Common myeloid progenitor, CD34-positive (primary cell): ENCODE measurements at regions not wholly inside any gene's neighbourhood (a gene's known extent, or its start where the extent isn't known, plus 50 kb on each side); places are given as distances from the start of the nearest gene placed in this dataset.
"Not testable (repeated sequence)": the region's sequence is repeated elsewhere in the genome, so short reads cannot be mapped to it uniquely, and the experiment has no call there.

Source experiments
- CTCF ChIA-PET: fragments of 350-600 bp; sonication (Branson Sonifier 250); formaldehyde crosslinking; loops from one replicate; lab custom pipeline; 2021; ENCODE audit warnings: antibody characterized with exemption; lab: Charles Lee
- POLR2A ChIA-PET: fragments of 350-600 bp; sonication (Branson Sonifier 250); formaldehyde crosslinking; loops from one replicate; lab custom pipeline; 2021; ENCODE audit warnings: antibody characterized with exemption; lab: Charles Lee
- DNase-seq, 3 donors: peaks; one replicate each; pipeline versions ENCODE4 v3.0.0 to v3.0.0-alpha.2; 2013
- H3K27ac ChIP-seq, 2 experiments: 1 replicate in 1 of 2; 2 replicates in 1 of 2; pipeline ENCODE4 v1.7.0; 2013; ENCODE audit warnings: inconsistent platforms in 2 of 2, low read length in 2 of 2, mild to moderate bottlenecking in 2 of 2, low read depth in 1 of 2, moderate library complexity in 1 of 2; ENCODE audit not compliant: severe bottlenecking in 2 of 2, insufficient read depth in 1 of 2, poor library complexity in 1 of 2
- H3K27me3 ChIP-seq, 5 experiments: replicated peaks in 2 of 5; 1 replicate in 3 of 5; 2 replicates in 2 of 5; pipeline versions ENCODE4 v1.6.1 to v1.7.0; 2013; ENCODE audit warnings: low read length in 4 of 5, mild to moderate bottlenecking in 2 of 5, moderate library complexity in 2 of 5, inconsistent platforms in 1 of 5; ENCODE audit not compliant: insufficient read depth in 5 of 5, control insufficient read depth in 4 of 5
- H3K36me3 ChIP-seq, 4 experiments: 1 replicate in 2 of 4; 2 replicates in 2 of 4; pipeline versions ENCODE4 v1.6.1 to v1.7.0; 2013; ENCODE audit warnings: low read length in 3 of 4, control low read depth in 1 of 4, mild to moderate bottlenecking in 1 of 4; ENCODE audit not compliant: control insufficient read depth in 4 of 4, insufficient read depth in 4 of 4
- H3K4me1 ChIP-seq, 4 experiments: 1 replicate in 3 of 4; 2 replicates in 1 of 4; pipeline versions ENCODE4 v1.6.1 to v1.7.1; 2013; ENCODE audit warnings: low read length in 3 of 4, mild to moderate bottlenecking in 3 of 4, control low read depth in 1 of 4, inconsistent platforms in 1 of 4, moderate library complexity in 1 of 4; ENCODE audit not compliant: control insufficient read depth in 4 of 4, insufficient read depth in 4 of 4; ENCODE audit errors: control extremely low read depth in 1 of 4
- H3K4me3 ChIP-seq, 7 experiments: 1 replicate in 4 of 7; 2 replicates in 3 of 7; pipeline versions ENCODE4 v1.5.1 to v1.7.0; 2013; ENCODE audit warnings: mild to moderate bottlenecking in 7 of 7, low read length in 6 of 7, moderate library complexity in 6 of 7, inconsistent platforms in 2 of 7, low read depth in 2 of 7, control low read depth in 1 of 7; ENCODE audit not compliant: insufficient read depth in 4 of 7, control insufficient read depth in 1 of 7; ENCODE audit errors: extremely low read depth in 1 of 7
- H3K9me3 ChIP-seq, 5 experiments: 1 replicate in 4 of 5; 2 replicates in 1 of 5; pipeline versions ENCODE4 v1.6.1 to v1.7.1; 2013; ENCODE audit warnings: low read length in 4 of 5, mild to moderate bottlenecking in 2 of 5, inconsistent platforms in 1 of 5, low read depth in 1 of 5, moderate library complexity in 1 of 5; ENCODE audit not compliant: control insufficient read depth in 4 of 5, insufficient read depth in 2 of 5; ENCODE audit errors: control extremely low read depth in 1 of 5
- WGBS: methylation state at CpG from one replicate; pipeline ENCODE4 v1.1.5; 2013; ENCODE audit not compliant: insufficient coverage; 5-methylcytosine and 5-hydroxymethylcytosine counted together

GRCh38 chrX:15033917-15034316, 160.7 kb downstream of the MOSPD2 start:
- Histone ChIP-seq H3K9me3 (no peaks in the 10 kb centered on the region), H3K4me1 (no peaks in the 10 kb centered on the region), H3K36me3 (no peaks in the 10 kb centered on the region), H3K27ac (no peak overlapping the region), H3K4me3 (no peak overlapping the region), H3K27me3 (peaks cover 0 to 5% (median 0%) of the 10 kb centered on the region in 5 experiments)
- ChIA-PET CTCF (no interaction called here), POLR2A (no interaction called here)
- no peak for DNase-seq

GRCh38 chrX:15017491-15017890, 144.3 kb downstream of the MOSPD2 start:
- H3K36me3 ChIP-seq, result no peaks in the 10 kb centered on the region
- 50% methylated on average over 1 of the region's 3 CpGs for WGBS
- ChIA-PET CTCF (no interaction called here), POLR2A (no interaction called here)
- H3K27me3 ChIP-seq, result no peaks in the 10 kb centered on the region
- H3K27ac ChIP-seq, result no peak overlapping the region
- H3K4me1 ChIP-seq, result no peaks in the 10 kb centered on the region
- no peak overlapping the region for H3K4me3 ChIP-seq
- H3K9me3 ChIP-seq, result no peaks in the 10 kb centered on the region
- no peak for DNase-seq

GRCh38 chrX:15016051-15016450, 142.8 kb downstream of the MOSPD2 start:
- 88% methylated on average over 1 of the region's 1 CpG for WGBS

GRCh38 chrX:15014281-15014680, 141.1 kb downstream of the MOSPD2 start:
- no peaks in the 10 kb centered on the region for H3K27me3 ChIP-seq
- no peak overlapping the region for H3K27ac ChIP-seq
- no peak overlapping the region for H3K4me3 ChIP-seq
- H3K36me3 ChIP-seq, result no peaks in the 10 kb centered on the region
- CTCF ChIA-PET, result no interaction called here
- H3K4me1 ChIP-seq, result no peaks in the 10 kb centered on the region
- WGBS, result no CpG with 5 or more reads among the region's 2 CpGs
- H3K9me3 ChIP-seq, result no peaks in the 10 kb centered on the region
- POLR2A ChIA-PET, result no interaction called here
- no peak for DNase-seq

More at GRCh38 chrX:15016051-15016450, 142.8 kb downstream of the MOSPD2 start:
- Histone ChIP-seq H3K27ac (no peak overlapping the region), H3K27me3 (no peaks in the 10 kb centered on the region), H3K36me3 (no peaks in the 10 kb centered on the region), H3K9me3 (no peaks in the 10 kb centered on the region), H3K4me1 (no peaks in the 10 kb centered on the region), H3K4me3 (no peak overlapping the region)
- DNase-seq, result no peak
- POLR2A ChIA-PET, result no interaction called here
- CTCF ChIA-PET, result no interaction called here

- Histone ChIP-seq H3K4me1 (no peaks in the 10 kb centered on the region), H3K9me3 (no peaks in the 10 kb centered on the region), H3K27me3 (peaks cover 0 to 3% (median 0%) of the 10 kb centered on the region in 5 experiments), H3K27ac (no peak overlapping the region), H3K4me3 (no peak overlapping the region), H3K36me3 (no peaks in the 10 kb centered on the region)
- WGBS, result no CpG with 5 or more reads among the region's 1 CpG
- ChIA-PET CTCF (interaction anchor here (0.6 kb wide), 1 partner anchor 1543 kb away, joined by 4 read pairs; no protein-coding TSS in a partner anchor), POLR2A (no interaction called here)
- no peak for DNase-seq
Measured at GRCh38 chrX:15013461-15013860, 140.2 kb downstream of the MOSPD2 start.

GRCh38 chrX:14997271-14997670, 124.0 kb downstream of the MOSPD2 start:
- ChIA-PET CTCF (no interaction called here), POLR2A (no interaction called here)
- Histone ChIP-seq H3K4me1 (no peaks in the 10 kb centered on the region), H3K9me3 (no peaks in the 10 kb centered on the region), H3K27ac (no peak overlapping the region), H3K4me3 (no peak overlapping the region), H3K27me3 (peaks cover 0 to 2% (median 0%) of the 10 kb centered on the region in 5 experiments), H3K36me3 (no peaks in the 10 kb centered on the region)
- WGBS, result 43% methylated on average over 2 of the region's 2 CpGs
- no peak for DNase-seq

GRCh38 chrX:14984425-14984824, 111.2 kb downstream of the MOSPD2 start:
- DNase-seq, H3K4me3 ChIP-seq, H3K9me3 ChIP-seq, H3K36me3 ChIP-seq, H3K27me3 ChIP-seq, H3K4me1 ChIP-seq, H3K27ac ChIP-seq, POLR2A ChIA-PET, CTCF ChIA-PET: not testable (repeated sequence)
- WGBS, result no CpG with 5 or more reads among the region's 5 CpGs
